Transverse colon (tissue), 4 donors: ENCODE measurements at regions not wholly inside any gene's neighbourhood (a gene's known extent, or its start where the extent isn't known, plus 50 kb on each side); places are given as distances from the start of the nearest gene placed in this dataset.

Source experiments
- CTCF ChIP-seq, 5 experiments: fragments of 200-600 bp in 3 of 5; fragments of 450-650 bp in 2 of 5; sonication (generic) in 3 of 5; IDR thresholded peaks; 1 replicate in 2 of 5; 2 replicates in 3 of 5; pipeline ENCODE4 v1.5.1; 2016 to 2017; ENCODE audit warnings: antibody characterized with exemption in 5 of 5, inconsistent platforms in 3 of 5, mild to moderate bottlenecking in 2 of 5, moderate library complexity in 1 of 5
- EP300 ChIP-seq: sonication (generic); formaldehyde crosslinking; IDR thresholded peaks from one replicate; pipeline ENCODE4 v1.6.1; 2017; ENCODE audit warnings: antibody characterized with exemption, low read depth
- POLR2A ChIP-seq: fragments of 450-650 bp; IDR thresholded peaks from one replicate; pipeline ENCODE4 v1.6.1; 2016; ENCODE audit warnings: antibody characterized with exemption, mild to moderate bottlenecking, moderate library complexity
- POLR2AphosphoS5 ChIP-seq, 3 donors: sonication (generic); formaldehyde crosslinking; IDR thresholded peaks; one replicate each; pipeline ENCODE4 v1.6.1; 2016; ENCODE audit warnings: antibody characterized with exemption in 3 of 3

DNA sequence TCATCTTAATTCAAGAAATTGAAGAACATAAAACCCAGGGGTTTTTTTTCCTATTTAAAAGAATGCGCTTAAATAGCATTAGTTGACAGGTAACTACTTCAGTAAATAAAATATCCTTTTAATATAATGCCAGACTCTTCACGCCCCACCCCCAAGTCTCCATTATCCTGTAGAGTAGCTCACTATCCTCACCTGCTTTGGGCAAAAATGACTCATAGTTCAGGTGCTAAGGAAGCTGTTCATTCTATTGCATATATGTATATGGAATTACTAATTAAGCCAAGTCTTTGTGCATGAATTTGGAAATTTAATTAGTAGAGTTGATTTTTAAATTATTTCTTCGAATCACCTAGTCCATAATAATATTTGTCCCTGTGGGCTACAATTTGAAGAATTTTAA, 656.8 kb upstream of the ANKRD30A start:
- no peak for TF ChIP-seq POLR2A
- no peak for TF ChIP-seq POLR2AphosphoS5 (IDR thresholded peaks at IDR 0.05)
- TF ChIP-seq CTCF (IDR thresholded peaks at IDR 0.05): no peak
- no peak for TF ChIP-seq EP300
